T47D (cell line): ENCODE measurements at regions not wholly inside any gene's neighbourhood (a gene's known extent, or its start where the extent isn't known, plus 50 kb on each side); places are given as distances from the start of the nearest gene placed in this dataset.

Experiments
- DNase-seq, 2 experiments: peaks; one replicate each; pipeline versions ENCODE4 v3.0.0 to v3.0.0-alpha.2; 2011 to 2012; ENCODE audit warnings: low read depth in 1 of 2, low spot score in 1 of 2
- JUND ChIP-seq: IDR thresholded peaks from 2 replicates; pipeline ENCODE4 v1.6.1; 2012; ENCODE audit warnings: low read depth
- in situ Hi-C: cut with HindIII; loops from 2 replicates; pipeline ENCODE4 v1.10.0; 2016; ENCODE audit warnings: low sequenced_read_pairs, low pct_unique_long_range_greater_than_20kb

GRCh38 chr2:80926168-80926567 lies 621.6 kb upstream of the LRRTM1 start:
- in situ Hi-C loops = no loop called here
- DNase-seq = no peak
- no peak for TF ChIP-seq JUND

- DNase-seq = no peak
- TF ChIP-seq JUND = no peak
- in situ Hi-C loops = no loop called here
Measured at GRCh38 chr2:80896576-80896975, 592.0 kb upstream of the LRRTM1 start.

- no peak for DNase-seq
- in situ Hi-C loops = no loop called here
- no peak for TF ChIP-seq JUND
Measured at GRCh38 chr2:80894486-80894885, 589.9 kb upstream of the LRRTM1 start.

- in situ Hi-C loops = no loop called here
- DNase-seq = no peak
- TF ChIP-seq JUND = no peak
Measured at GRCh38 chr2:80893711-80894110, 589.2 kb upstream of the LRRTM1 start.

- in situ Hi-C loops = no loop called here
- no peak for DNase-seq
- TF ChIP-seq JUND = no peak
Measured at GRCh38 chr2:80889009-80889408, 584.5 kb upstream of the LRRTM1 start.

- DNase-seq = no peak
- TF ChIP-seq JUND = no peak
- in situ Hi-C loops = no loop called here
Measured at GRCh38 chr2:80887841-80888378, 583.4 kb upstream of the LRRTM1 start.

GRCh38 chr2:80874374-80874773 lies 569.8 kb upstream of the LRRTM1 start:
- in situ Hi-C loops = no loop called here
- DNase-seq = no peak
- no peak for TF ChIP-seq JUND

GRCh38 chr2:80869858-80870438 lies 565.4 kb upstream of the LRRTM1 start:
- no peak for TF ChIP-seq JUND
- in situ Hi-C loops = no loop called here
- no peak for DNase-seq

GRCh38 chr2:80863147-80863714 lies 558.7 kb upstream of the LRRTM1 start:
- no peak for DNase-seq
- in situ Hi-C loops = no loop called here
- TF ChIP-seq JUND = no peak

GRCh38 chr2:80858965-80859364 lies 554.4 kb upstream of the LRRTM1 start:
- in situ Hi-C loops = no loop called here
- no peak for TF ChIP-seq JUND
- DNase-seq = no peak

GRCh38 chr2:80856227-80856626 lies 551.7 kb upstream of the LRRTM1 start:
- in situ Hi-C loops = no loop called here
- no peak for TF ChIP-seq JUND
- DNase-seq = no peak

- TF ChIP-seq JUND = no peak
- in situ Hi-C loops = no loop called here
- DNase-seq = no peak
Measured at GRCh38 chr2:80854831-80855230, 550.3 kb upstream of the LRRTM1 start.

GRCh38 chr2:80852808-80853139 lies 548.2 kb upstream of the LRRTM1 start:
- in situ Hi-C loops = no loop called here
- TF ChIP-seq JUND = no peak
- DNase-seq = no peak
